22Rv1 (cell line): ENCODE measurements at regions not wholly inside any gene's neighbourhood (a gene's known extent, or its start where the extent isn't known, plus 50 kb on each side); places are given as distances from the start of the nearest gene placed in this dataset.

ENCODE experiments used
- ZFX ChIP-seq: fragments of 450-650 bp; IDR thresholded peaks from 2 replicates; pipeline ENCODE4 v1.6.1; 2017; ENCODE audit warnings: antibody characterized with exemption, borderline replicate concordance
- TF ChIP-seq, protein P1 (sequence below): fragments of 450-650 bp; IDR thresholded peaks from 2 replicates; pipeline ENCODE4 v1.5.1; 2017; ENCODE audit warnings: mild to moderate bottlenecking

DNA sequence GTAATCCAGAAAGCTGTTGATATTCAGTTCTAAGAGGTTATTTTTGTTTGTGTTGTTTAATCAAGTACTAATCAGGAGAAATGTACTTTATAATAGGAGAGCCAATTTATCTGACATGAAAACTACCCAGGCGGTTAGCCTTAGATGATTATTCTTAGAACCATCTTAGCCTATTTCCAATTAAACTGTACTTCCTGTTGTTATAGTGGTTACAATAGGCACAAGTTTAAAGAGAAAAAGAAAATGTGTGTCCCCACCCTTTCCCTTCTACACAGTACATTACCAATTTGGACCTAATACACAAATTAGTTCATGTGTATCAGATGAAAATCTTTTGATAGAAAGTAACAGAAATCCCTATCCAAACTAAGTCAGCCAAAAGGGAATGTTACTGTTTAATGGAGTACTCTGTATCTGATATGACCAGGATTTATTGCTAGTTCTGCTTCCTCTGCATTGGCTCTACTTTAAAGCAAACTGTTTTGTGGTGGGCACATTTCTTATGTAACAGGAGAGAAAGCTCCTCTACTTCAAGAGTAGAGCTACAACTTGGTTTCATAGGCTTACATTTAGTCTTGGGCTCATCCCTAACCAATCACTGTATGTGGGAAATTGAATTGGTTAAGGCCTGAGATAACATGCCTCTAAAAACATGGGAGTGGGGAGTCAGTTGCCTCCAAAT is 217.9 kb downstream of the UBE2E3 start:
- TF ChIP-seq, protein P1, sequence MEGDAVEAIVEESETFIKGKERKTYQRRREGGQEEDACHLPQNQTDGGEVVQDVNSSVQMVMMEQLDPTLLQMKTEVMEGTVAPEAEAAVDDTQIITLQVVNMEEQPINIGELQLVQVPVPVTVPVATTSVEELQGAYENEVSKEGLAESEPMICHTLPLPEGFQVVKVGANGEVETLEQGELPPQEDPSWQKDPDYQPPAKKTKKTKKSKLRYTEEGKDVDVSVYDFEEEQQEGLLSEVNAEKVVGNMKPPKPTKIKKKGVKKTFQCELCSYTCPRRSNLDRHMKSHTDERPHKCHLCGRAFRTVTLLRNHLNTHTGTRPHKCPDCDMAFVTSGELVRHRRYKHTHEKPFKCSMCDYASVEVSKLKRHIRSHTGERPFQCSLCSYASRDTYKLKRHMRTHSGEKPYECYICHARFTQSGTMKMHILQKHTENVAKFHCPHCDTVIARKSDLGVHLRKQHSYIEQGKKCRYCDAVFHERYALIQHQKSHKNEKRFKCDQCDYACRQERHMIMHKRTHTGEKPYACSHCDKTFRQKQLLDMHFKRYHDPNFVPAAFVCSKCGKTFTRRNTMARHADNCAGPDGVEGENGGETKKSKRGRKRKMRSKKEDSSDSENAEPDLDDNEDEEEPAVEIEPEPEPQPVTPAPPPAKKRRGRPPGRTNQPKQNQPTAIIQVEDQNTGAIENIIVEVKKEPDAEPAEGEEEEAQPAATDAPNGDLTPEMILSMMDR: no peak
- TF ChIP-seq ZFX: no peak
